ENCODE measurements at regions not wholly inside any gene's neighbourhood (a gene's known extent, or its start where the extent isn't known, plus 50 kb on each side); places are given as distances from the start of the nearest gene placed in this dataset.

GRCh38 chr17:54009502-54009901, 186.8 kb downstream of the KIF2B start:
- no peak overlapping the region for H3K4me2 ChIP-seq (ENCODE audit: low read length)
- H4K20me1 ChIP-seq (ENCODE audit: insufficient read depth, low read length): no peaks in the 10 kb centered on the region
- no peaks in the 10 kb centered on the region for H3K27me3 ChIP-seq (ENCODE audit: low read depth, low read length)
- no peak overlapping the region for H3K27ac ChIP-seq (ENCODE audit: low read length)
- H3K9ac ChIP-seq (ENCODE audit: low read length): no peak overlapping the region
- H3K9me3 ChIP-seq (ENCODE audit: insufficient read depth, low read length): no peaks in the 10 kb centered on the region
- H3K4me3 ChIP-seq (ENCODE audit: low read length): no peak overlapping the region
- H3K36me3 ChIP-seq (replicated peaks; ENCODE audit: low read depth, low read length): no peaks in the 10 kb centered on the region
- H3K79me2 ChIP-seq (ENCODE audit: low read length): no peaks in the 10 kb centered on the region
- H3K4me1 ChIP-seq (ENCODE audit: low read length): no peaks in the 10 kb centered on the region
- no peak overlapping the region for H2AFZ ChIP-seq (ENCODE audit: low read depth, low read length)
- TF ChIP-seq CTCF (IDR thresholded peaks at IDR 0.05; ENCODE audit: low read depth, low read length) (no peak), EZH2phosphoT487 (IDR thresholded peaks at IDR 0.05; ENCODE audit: low read depth) (no peak)

GRCh38 chr17:54013072-54013471, 190.3 kb downstream of the KIF2B start:
- Histone ChIP-seq H3K27ac (ENCODE audit: low read length) (no peak overlapping the region), H3K4me3 (ENCODE audit: low read length) (no peak overlapping the region), H2AFZ (ENCODE audit: low read depth, low read length) (no peak overlapping the region), H3K9me3 (ENCODE audit: insufficient read depth, low read length) (no peaks in the 10 kb centered on the region), H3K9ac (ENCODE audit: low read length) (no peak overlapping the region), H4K20me1 (ENCODE audit: insufficient read depth, low read length) (no peaks in the 10 kb centered on the region), H3K27me3 (ENCODE audit: low read depth, low read length) (no peaks in the 10 kb centered on the region), H3K4me1 (ENCODE audit: low read length) (no peaks in the 10 kb centered on the region), H3K4me2 (ENCODE audit: low read length) (no peak overlapping the region), H3K79me2 (ENCODE audit: low read length) (no peaks in the 10 kb centered on the region), H3K36me3 (replicated peaks; ENCODE audit: low read depth, low read length) (no peaks in the 10 kb centered on the region)
- TF ChIP-seq EZH2phosphoT487 (IDR thresholded peaks at IDR 0.05; ENCODE audit: low read depth): no peak
- no peak for TF ChIP-seq CTCF (IDR thresholded peaks at IDR 0.05; ENCODE audit: low read depth, low read length)

- TF ChIP-seq EZH2phosphoT487 (IDR thresholded peaks at IDR 0.05; ENCODE audit: low read depth) (no peak), CTCF (IDR thresholded peaks at IDR 0.05; ENCODE audit: low read depth, low read length) (no peak)
- H3K9ac ChIP-seq (ENCODE audit: low read length): no peak overlapping the region
- no peaks in the 10 kb centered on the region for H4K20me1 ChIP-seq (ENCODE audit: insufficient read depth, low read length)
- H2AFZ ChIP-seq (ENCODE audit: low read depth, low read length): no peak overlapping the region
- no peaks in the 10 kb centered on the region for H3K79me2 ChIP-seq (ENCODE audit: low read length)
- H3K4me1 ChIP-seq (ENCODE audit: low read length): no peaks in the 10 kb centered on the region
- H3K4me2 ChIP-seq (ENCODE audit: low read length): no peak overlapping the region
- no peak overlapping the region for H3K4me3 ChIP-seq (ENCODE audit: low read length)
- H3K27ac ChIP-seq (ENCODE audit: low read length): no peak overlapping the region
- H3K9me3 ChIP-seq (ENCODE audit: insufficient read depth, low read length): no peaks in the 10 kb centered on the region
- no peaks in the 10 kb centered on the region for H3K27me3 ChIP-seq (ENCODE audit: low read depth, low read length)
- H3K36me3 ChIP-seq (replicated peaks; ENCODE audit: low read depth, low read length): no peaks in the 10 kb centered on the region
Observed at GRCh38 chr17:54015734-54016133, 193.0 kb downstream of the KIF2B start.

GRCh38 chr17:54021418-54021817, 198.7 kb downstream of the KIF2B start:
- Histone ChIP-seq H3K4me2 (ENCODE audit: low read length) (no peak overlapping the region), H3K4me1 (ENCODE audit: low read length) (no peaks in the 10 kb centered on the region), H3K9me3 (ENCODE audit: insufficient read depth, low read length) (no peaks in the 10 kb centered on the region), H3K4me3 (ENCODE audit: low read length) (no peak overlapping the region), H2AFZ (ENCODE audit: low read depth, low read length) (no peak overlapping the region), H3K79me2 (ENCODE audit: low read length) (no peaks in the 10 kb centered on the region), H3K9ac (ENCODE audit: low read length) (no peak overlapping the region), H3K36me3 (replicated peaks; ENCODE audit: low read depth, low read length) (no peaks in the 10 kb centered on the region), H4K20me1 (ENCODE audit: insufficient read depth, low read length) (no peaks in the 10 kb centered on the region), H3K27me3 (ENCODE audit: low read depth, low read length) (no peaks in the 10 kb centered on the region), H3K27ac (ENCODE audit: low read length) (no peak overlapping the region)
- no peak for TF ChIP-seq CTCF (IDR thresholded peaks at IDR 0.05; ENCODE audit: low read depth, low read length)
- TF ChIP-seq EZH2phosphoT487 (IDR thresholded peaks at IDR 0.05; ENCODE audit: low read depth): no peak

All from OCI-LY3 (cell line).